RPMI8226 (cell line): ENCODE measurements at regions not wholly inside any gene's neighbourhood (a gene's known extent, or its start where the extent isn't known, plus 50 kb on each side); places are given as distances from the start of the nearest gene placed in this dataset.
"Not testable (repeated sequence)": the region's sequence is repeated elsewhere in the genome, so short reads cannot be mapped to it uniquely, and the experiment has no call there.

Experiments
- DNase-seq: peaks from one replicate; pipeline ENCODE4 v3.0.0-alpha.2; 2015

- no peak for DNase-seq
Observed at GRCh38 chr11:103736315-103737036, 300.0 kb upstream of the DDI1 start.

DNA sequence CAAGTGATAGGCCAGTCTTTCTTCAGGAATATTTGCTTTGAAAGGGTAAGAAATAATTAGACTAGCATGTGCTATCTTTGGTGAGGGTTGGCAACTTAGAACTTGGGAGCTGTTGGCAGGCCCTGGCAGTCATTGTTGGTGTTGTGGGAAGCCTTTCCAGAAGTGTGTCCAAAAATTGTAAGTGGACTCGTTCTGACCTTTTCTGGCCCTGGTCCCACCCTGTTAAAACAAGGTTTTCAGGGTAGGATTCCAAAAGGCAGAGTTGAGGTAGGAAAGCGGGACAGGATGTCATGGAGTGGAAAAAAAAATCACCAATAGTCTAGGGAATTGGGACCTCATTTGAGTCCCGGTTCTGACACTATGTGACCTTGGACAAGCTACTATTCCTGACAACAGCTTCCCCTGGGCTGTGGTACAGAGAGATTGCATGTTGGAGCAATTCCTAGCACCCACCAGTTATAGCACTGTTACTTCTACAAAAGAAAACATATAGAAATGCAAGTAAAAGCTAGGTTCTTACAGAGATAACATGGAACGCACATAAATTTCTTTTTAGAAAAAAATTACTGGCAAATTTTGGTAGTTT is 299.3 kb upstream of the DDI1 start:
- DNase-seq = no peak

GRCh38 chr11:103737747-103738146 is 298.7 kb upstream of the DDI1 start:
- no peak for DNase-seq

DNA sequence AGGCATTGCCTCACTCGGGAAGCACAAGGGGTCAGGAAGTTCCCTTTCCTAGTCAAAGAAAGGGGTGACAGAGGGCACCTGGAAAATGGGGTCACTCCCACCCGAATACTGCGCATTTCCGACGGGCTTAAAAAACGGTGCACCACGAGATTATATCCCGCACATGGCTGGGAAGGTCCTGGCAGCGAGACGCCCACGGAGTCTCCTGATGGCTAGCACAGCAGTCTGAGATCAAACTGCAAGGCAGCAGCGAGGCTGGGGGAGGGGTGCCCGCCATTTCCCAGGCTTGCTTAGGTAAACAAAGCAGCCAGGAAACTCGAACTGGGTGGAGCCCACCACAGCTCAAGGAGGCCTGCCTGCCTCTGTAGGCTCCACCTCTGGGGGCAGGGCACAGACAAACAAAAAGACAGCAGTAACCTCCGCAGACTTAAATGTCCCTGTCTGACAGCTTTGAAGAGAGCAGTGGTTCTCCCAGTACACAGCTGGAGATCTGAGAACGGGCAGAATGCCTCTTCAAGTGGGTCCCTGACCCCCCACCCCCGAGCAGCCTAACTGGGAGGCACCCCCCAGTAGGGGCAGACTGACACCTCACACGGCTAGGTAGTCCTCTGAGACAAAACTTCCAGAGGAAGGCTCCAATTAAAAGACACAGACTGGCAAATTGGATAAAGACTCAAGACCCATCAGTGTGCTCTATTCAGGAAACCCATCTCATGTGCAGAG is 297.2 kb upstream of the DDI1 start:
- not testable (repeated sequence) for DNase-seq

GRCh38 chr11:103744496-103745153 is 291.8 kb upstream of the DDI1 start:
- DNase-seq = no peak

DNA sequence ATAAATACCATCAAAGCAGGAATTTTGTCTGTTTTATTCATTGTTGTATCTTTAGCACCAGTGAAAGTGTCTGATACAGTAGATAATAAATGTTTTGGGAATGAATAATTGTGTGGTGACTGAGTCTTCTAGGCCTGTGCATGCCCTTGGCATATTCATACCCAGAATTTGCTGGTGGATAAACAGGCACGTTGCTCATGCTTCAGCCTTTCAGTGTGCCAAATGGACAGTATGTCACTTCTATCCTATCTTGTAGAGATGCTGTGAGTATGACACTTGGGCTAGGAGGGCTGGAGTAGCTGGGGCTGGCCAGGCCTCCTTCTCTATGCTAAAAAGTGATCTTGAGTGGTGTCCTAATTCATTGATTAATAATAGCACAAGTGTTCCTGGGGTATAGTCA is 287.3 kb upstream of the DDI1 start:
- no peak for DNase-seq

DNA sequence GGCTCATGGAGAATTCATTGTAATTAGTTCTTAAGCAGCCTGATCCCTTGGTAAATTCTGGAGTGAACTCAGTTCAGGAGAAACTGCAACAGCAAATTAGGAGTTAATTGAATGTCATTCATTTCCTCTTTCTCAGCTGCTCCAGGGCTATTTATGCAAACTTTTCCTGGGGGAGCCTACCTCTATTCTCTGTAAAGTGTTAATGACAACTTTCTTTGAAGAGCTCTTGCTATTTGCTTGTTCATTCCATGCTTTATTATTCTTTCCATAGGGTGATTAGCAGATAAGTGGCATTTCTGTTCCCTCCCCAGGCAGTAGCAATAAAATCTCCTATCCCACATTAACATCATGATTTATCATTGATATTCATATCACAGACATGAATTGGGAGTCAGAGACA is 267.6 kb upstream of the DDI1 start:
- DNase-seq = no peak

GRCh38 chr11:103773059-103773458 is 263.4 kb upstream of the DDI1 start:
- DNase-seq = no peak

GRCh38 chr11:103773537-103773936 is 262.9 kb upstream of the DDI1 start:
- DNase-seq = no peak

GRCh38 chr11:103779054-103779453 is 257.4 kb upstream of the DDI1 start:
- DNase-seq = no peak

DNA sequence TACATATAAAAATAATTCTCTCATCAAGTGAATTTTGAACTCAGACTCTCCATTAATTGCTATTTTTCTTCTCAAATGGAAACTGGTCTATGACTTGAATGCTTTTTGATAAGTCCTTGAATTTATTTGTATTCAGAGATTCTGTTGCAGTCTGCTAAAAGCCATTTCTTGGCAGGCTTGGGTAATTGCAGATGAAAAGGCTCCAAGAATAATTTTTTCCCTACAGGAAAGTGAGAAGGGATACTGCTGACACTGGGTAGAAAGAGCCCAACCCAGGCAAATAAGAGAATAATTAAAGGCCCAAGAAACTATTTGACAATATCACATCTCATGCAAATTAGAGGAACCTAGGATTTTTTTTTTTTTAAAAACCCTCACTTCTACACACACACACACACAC is 246.5 kb upstream of the DDI1 start:
- DNase-seq = no peak

DNA sequence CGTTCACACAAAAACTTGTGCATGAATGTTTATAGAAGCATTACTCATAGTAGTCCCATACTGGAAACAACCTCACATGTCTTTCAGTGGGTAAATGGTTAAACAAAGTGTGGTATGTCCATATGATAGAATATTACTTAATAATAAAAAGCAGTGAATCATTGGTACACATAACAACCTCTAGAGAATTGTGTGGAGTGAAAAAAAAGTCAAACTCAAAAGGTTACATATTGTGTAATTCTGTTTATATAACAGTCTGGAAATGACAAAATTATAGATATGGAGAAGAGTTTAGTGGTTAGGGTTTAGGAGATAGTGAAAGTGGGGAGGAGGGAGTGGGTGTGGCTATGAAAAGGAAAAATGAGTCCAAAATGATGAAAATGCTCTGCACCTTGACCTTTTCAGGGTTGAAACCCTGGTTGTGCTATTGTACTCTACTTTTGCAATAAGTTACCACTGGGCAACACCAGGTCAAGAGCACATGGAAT is 243.4 kb upstream of the DDI1 start:
- no peak for DNase-seq

DNA sequence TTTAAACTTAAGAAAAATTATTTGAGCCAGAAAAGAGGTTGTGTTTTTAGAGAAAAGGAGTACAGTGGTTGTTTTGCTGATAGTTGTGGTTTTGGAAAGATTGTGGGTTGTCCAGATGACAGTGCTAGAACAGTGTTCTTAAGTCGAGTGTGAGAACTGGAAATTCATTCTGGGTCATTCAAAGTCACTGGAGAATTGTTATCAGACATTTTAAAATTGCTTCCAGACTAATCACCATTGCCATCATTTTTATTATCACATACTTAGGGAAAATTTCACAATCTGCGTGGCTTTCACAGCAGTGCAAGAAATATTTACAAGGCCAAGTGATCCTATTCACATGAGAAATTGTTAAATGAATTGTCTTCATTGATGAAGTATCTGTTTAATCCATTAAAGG is 242.2 kb upstream of the DDI1 start:
- no peak for DNase-seq

- no peak for DNase-seq
Observed at GRCh38 chr11:103798026-103798425, 238.4 kb upstream of the DDI1 start.

DNA sequence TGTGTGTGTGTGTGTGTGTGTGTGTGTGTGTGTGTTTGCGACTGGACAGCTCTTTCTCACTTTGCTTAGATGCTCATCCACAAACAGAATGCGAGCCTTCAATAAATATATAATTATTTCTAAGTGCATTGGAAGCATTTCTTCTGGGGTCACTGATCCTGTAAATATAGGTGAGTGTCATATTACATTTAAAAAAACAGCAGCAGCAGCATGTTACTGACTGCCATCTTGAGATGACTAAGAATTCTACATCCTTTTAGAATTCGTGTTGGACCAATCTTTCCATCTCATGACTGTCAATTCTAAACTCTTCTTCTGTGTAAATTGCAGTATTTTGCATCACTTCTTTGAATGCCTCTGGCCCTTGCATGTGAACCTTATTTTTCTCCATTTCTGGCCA is 238.0 kb upstream of the DDI1 start:
- no peak for DNase-seq

- no peak for DNase-seq
Observed at GRCh38 chr11:103800406-103801114, 235.9 kb upstream of the DDI1 start.

DNA sequence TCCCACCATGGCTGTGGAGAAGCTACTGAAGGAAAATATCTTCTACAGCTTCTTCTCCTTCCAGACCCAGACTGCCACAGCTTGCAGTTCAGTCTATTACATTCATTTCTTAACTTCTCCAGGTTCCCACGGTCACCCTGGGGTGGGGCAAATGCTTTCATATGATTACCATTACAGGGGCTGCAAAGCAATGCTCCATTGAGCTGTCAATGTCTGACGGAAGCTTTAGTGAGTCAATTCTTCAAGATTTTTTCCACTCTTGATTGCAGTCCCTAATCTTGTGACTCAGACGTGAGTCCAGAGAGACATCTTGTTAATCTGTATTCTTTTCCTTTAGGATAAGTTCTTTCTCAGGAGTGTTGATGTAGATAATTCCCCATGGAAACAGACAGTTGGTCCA is 233.4 kb upstream of the DDI1 start:
- no peak for DNase-seq

DNA sequence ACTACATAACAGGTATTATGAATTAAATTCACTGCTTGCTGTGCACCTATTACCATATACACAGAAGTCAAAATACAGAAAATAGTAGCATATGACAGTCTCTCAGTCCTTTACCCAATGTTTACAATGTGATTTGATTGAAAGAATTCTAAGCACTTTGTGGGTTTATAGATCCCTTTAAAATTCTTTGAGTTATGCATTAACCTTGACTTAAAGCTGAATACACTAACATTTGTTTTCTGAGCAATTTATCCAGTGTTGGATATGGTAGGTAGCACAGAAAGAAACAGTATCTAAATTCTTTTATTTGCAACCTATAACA is 230.8 kb upstream of the DDI1 start:
- DNase-seq = no peak

GRCh38 chr11:103806130-103806895 is 230.1 kb upstream of the DDI1 start:
- DNase-seq = no peak

GRCh38 chr11:103807806-103808205 is 228.6 kb upstream of the DDI1 start:
- DNase-seq = no peak

DNA sequence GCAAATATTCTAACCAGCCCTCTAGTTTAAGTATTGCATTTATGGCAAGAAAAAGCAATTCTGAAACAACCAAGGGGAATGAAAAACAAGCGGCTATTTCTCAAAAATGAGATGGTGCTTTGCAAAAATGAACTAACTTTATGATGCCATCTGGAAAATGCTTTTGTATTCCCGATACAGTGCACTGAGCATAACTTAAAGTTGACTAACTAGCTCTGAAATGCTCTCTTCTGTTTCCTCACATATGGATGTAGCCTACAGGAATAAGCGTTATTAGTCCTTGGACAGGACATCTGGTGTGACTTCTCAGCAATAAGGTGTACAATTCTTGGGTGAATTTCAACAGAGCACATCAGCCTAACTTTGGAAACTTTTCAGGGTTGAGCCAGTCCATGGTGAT is 228.2 kb upstream of the DDI1 start:
- no peak for DNase-seq

DNA sequence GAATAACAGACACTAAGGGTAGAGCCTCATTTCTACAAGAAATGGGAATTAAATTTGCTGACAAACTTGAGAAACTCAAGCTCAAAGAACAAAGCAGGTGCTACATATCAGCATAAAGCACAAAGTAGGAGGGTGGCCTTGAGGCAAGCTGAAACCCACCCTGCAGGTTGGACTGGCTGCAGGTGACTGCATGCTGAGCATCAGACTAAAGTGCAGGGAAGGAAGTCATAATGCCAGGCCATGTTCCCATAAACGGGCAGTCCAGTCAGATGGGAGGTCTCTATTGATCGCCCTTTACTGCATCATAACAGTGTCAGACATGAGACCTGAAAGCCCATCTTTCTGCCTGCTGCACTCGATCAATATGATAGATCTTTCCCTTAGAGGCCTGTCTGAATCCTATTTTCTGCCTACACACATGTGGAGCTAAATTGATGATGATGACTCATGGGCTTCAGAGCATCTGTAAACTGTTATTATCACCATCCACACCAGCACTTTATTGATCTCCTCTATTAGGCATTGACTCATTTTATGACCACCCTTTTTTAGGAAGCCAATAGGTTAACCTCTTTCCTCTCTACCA is 224.5 kb upstream of the DDI1 start:
- DNase-seq = no peak
